H1 (cell line): ENCODE measurements at regions not wholly inside any gene's neighbourhood (a gene's known extent, or its start where the extent isn't known, plus 50 kb on each side); places are given as distances from the start of the nearest gene placed in this dataset.

Experiments used
- CTCF ChIA-PET: fragments of 300-600 bp; sonication (Branson Sonifier 250); formaldehyde crosslinking; loops from one replicate; lab custom pipeline; 2021; ENCODE audit not compliant: partially characterized antibody; lab: Charles Lee
- POLR2A ChIA-PET: fragments of 300-600 bp; sonication (Branson Sonifier 250); formaldehyde crosslinking; loops from one replicate; lab custom pipeline; 2021; ENCODE audit warnings: inconsistent platforms; ENCODE audit not compliant: partially characterized antibody; lab: Charles Lee
- DNase-seq, 2 experiments: peaks; one replicate each; pipeline versions ENCODE4 v3.0.0 to v3.0.0-alpha.2; 2010 to 2022; ENCODE audit warnings: low spot score in 2 of 2, low read depth in 1 of 2, mixed read lengths in 1 of 2
- FAIRE-seq: peaks from 2 replicates; lab custom pipeline; 2011; peaks lifted over from hg19 to GRCh38; lab: Jason Lieb, UNC
- H2AFZ ChIP-seq: 2 replicates; pipeline ENCODE4 v1.8.1; 2012; ENCODE audit warnings: low read length, inconsistent platforms
- H2AK5ac ChIP-seq: 2 replicates; pipeline ENCODE4 v1.6.1; 2013; ENCODE audit warnings: low read depth, low read length
- H2BK120ac ChIP-seq: replicated peaks from 2 replicates; pipeline ENCODE3; 2013; ENCODE audit warnings: low read depth, low read length, inconsistent platforms
- H2BK12ac ChIP-seq: 2 replicates; pipeline ENCODE4 v1.6.1; 2013; ENCODE audit warnings: low read depth, low read length
- H2BK15ac ChIP-seq: 2 replicates; pipeline ENCODE4 v1.6.1; 2013; ENCODE audit warnings: low read length
- H2BK20ac ChIP-seq: 2 replicates; pipeline ENCODE4 v1.6.1; 2013; ENCODE audit warnings: low read length
- H2BK5ac ChIP-seq: 2 replicates; pipeline ENCODE4 v1.6.1; 2013; ENCODE audit warnings: low read depth, low read length
- H3K14ac ChIP-seq: 2 replicates; pipeline ENCODE4 v1.6.1; 2013; ENCODE audit warnings: inconsistent platforms; ENCODE audit not compliant: insufficient read length
- H3K18ac ChIP-seq: 2 replicates; pipeline ENCODE4 v1.6.1; 2013; ENCODE audit warnings: low read length; ENCODE audit errors: extremely low read depth
- H3K23ac ChIP-seq: 2 replicates; pipeline ENCODE4 v1.6.1; 2013; ENCODE audit warnings: inconsistent platforms; ENCODE audit not compliant: insufficient read length
- H3K23me2 ChIP-seq: 2 replicates; pipeline ENCODE4 v1.6.1; 2013; ENCODE audit warnings: low read depth, low read length
- H3K27ac ChIP-seq: 2 replicates; pipeline ENCODE4 v1.6.1; 2011; ENCODE audit warnings: low read depth, low read length, inconsistent platforms
- H3K27me3 ChIP-seq, 4 experiments: replicated peaks in 1 of 4; 1 replicate in 1 of 4; 2 replicates in 3 of 4; pipeline versions ENCODE4 v1.6.1 to v1.8.1; 2011 to 2013; ENCODE audit warnings: low read length in 3 of 4, mild to moderate bottlenecking in 3 of 4, inconsistent platforms in 2 of 4, mixed read lengths in 2 of 4, moderate library complexity in 1 of 4; ENCODE audit not compliant: control insufficient read depth in 3 of 4, insufficient read depth in 3 of 4; ENCODE audit errors: extremely low read depth in 1 of 4
- H3K36me3 ChIP-seq, 4 experiments: 2 replicates each; pipeline versions ENCODE4 v1.6.1 to v1.8.1; 2011 to 2013; ENCODE audit warnings: mild to moderate bottlenecking in 4 of 4, low read length in 3 of 4, moderate library complexity in 2 of 4, control low read depth in 1 of 4, inconsistent platforms in 1 of 4; ENCODE audit not compliant: insufficient read depth in 4 of 4, control insufficient read depth in 2 of 4
- H3K4ac ChIP-seq: replicated peaks from 2 replicates; pipeline ENCODE3; 2013; ENCODE audit warnings: low read length, low read depth, mixed read lengths, inconsistent platforms; ENCODE audit not compliant: insufficient read length
- H3K4me1 ChIP-seq, 4 experiments: replicated peaks in 1 of 4; 1 replicate in 1 of 4; 2 replicates in 3 of 4; pipeline versions ENCODE4 v1.6.1 to v1.8.1; 2011 to 2013; ENCODE audit warnings: low read length in 3 of 4, inconsistent platforms in 2 of 4, mixed read lengths in 1 of 4; ENCODE audit not compliant: insufficient read depth in 4 of 4, control insufficient read depth in 3 of 4
- H3K4me2 ChIP-seq, 2 experiments: 2 replicates each; pipeline versions ENCODE4 v1.6.1 to v1.8.1; 2011 to 2013; ENCODE audit warnings: low read depth in 2 of 2, low read length in 2 of 2, control low read depth in 1 of 2, inconsistent platforms in 1 of 2, mild to moderate bottlenecking in 1 of 2; ENCODE audit not compliant: insufficient read depth in 1 of 2
- H3K4me3 ChIP-seq, 4 experiments: fragments of 200-600, 300-600 bp in 1 of 4; sonication (generic), shearing (Covaris generic), sonication (Bioruptor Twin) in 1 of 4; 2 replicates each; pipeline versions ENCODE4 v1.5.1 to v1.8.1; 2011 to 2016; ENCODE audit warnings: low read length in 4 of 4, low read depth in 3 of 4, control low read depth in 2 of 4, inconsistent platforms in 2 of 4, mild to moderate bottlenecking in 2 of 4, mixed read lengths in 1 of 4, moderate library complexity in 1 of 4; ENCODE audit not compliant: insufficient read depth in 2 of 4; ENCODE audit errors: extremely low read depth in 1 of 4
- H3K56ac ChIP-seq: replicated peaks from 2 replicates; pipeline ENCODE3; 2013; ENCODE audit warnings: low read depth, mild to moderate bottlenecking, mixed read lengths, low read length, inconsistent platforms; ENCODE audit not compliant: insufficient read length
- H3K79me1 ChIP-seq: 2 replicates; pipeline ENCODE4 v1.6.1; 2013; ENCODE audit warnings: low read depth, low read length, control low read depth
- H3K79me2 ChIP-seq, 2 experiments: 2 replicates each; pipeline versions ENCODE4 v1.6.1 to v1.8.1; 2012 to 2013; ENCODE audit warnings: low read length in 2 of 2, mild to moderate bottlenecking in 2 of 2, inconsistent platforms in 1 of 2; ENCODE audit not compliant: insufficient read depth in 2 of 2, control insufficient read depth in 1 of 2
- H3K9ac ChIP-seq, 4 experiments: replicated peaks in 1 of 4; 1 replicate in 1 of 4; 2 replicates in 3 of 4; pipeline versions ENCODE4 v1.6.1 to v1.8.1; 2011 to 2013; ENCODE audit warnings: low read depth in 3 of 4, low read length in 3 of 4, control low read depth in 2 of 4, mild to moderate bottlenecking in 2 of 4, moderate library complexity in 2 of 4, inconsistent platforms in 1 of 4; ENCODE audit errors: extremely low read depth in 1 of 4
- H3K9me3 ChIP-seq, 2 experiments: 2 replicates each; pipeline versions ENCODE4 v1.6.1 to v1.8.1; 2012 to 2013; ENCODE audit warnings: mild to moderate bottlenecking in 2 of 2, moderate library complexity in 2 of 2, control low read depth in 1 of 2, inconsistent platforms in 1 of 2, low read depth in 1 of 2, low read length in 1 of 2, mixed read lengths in 1 of 2; ENCODE audit not compliant: insufficient read depth in 2 of 2
- H4K20me1 ChIP-seq, 2 experiments: replicated peaks in 1 of 2; 2 replicates each; pipeline versions ENCODE3 to v1.8.1; 2011 to 2013; ENCODE audit warnings: inconsistent platforms in 2 of 2, low read length in 2 of 2, mild to moderate bottlenecking in 1 of 2; ENCODE audit not compliant: insufficient read depth in 2 of 2, control insufficient read depth in 1 of 2
- H4K5ac ChIP-seq: 2 replicates; pipeline ENCODE4 v1.6.1; 2013; ENCODE audit warnings: low read length, low read depth, mixed read lengths, inconsistent platforms; ENCODE audit not compliant: insufficient read length
- H4K8ac ChIP-seq: 2 replicates; pipeline ENCODE4 v1.8.0; 2013; ENCODE audit warnings: mild to moderate bottlenecking, moderate library complexity, low read length, inconsistent platforms; ENCODE audit not compliant: insufficient read depth; ENCODE audit errors: extremely low read depth
- H4K91ac ChIP-seq: replicated peaks from 2 replicates; pipeline ENCODE3; 2013; ENCODE audit warnings: low read length, mixed read lengths, inconsistent platforms; ENCODE audit not compliant: insufficient read length
- ASH2L ChIP-seq: fragments of 200-600, 300-600 bp; sonication (generic); IDR thresholded peaks from one replicate; pipeline ENCODE4 v1.7.1; 2017; ENCODE audit warnings: low read length
- CHD1 ChIP-seq: IDR thresholded peaks from 2 replicates; pipeline ENCODE4 v1.6.1; 2012; ENCODE audit warnings: low read depth, low read length, improper control_type of control experiment
- HDAC2 ChIP-seq, 2 experiments: fragments of 300-600 bp in 1 of 2; sonication (generic) in 1 of 2; IDR thresholded peaks; 2 replicates each; pipeline ENCODE4 v1.6.1; 2011 to 2012; ENCODE audit warnings: low read depth in 2 of 2, low read length in 2 of 2, mild to moderate bottlenecking in 2 of 2, moderate library complexity in 2 of 2, borderline replicate concordance in 1 of 2, inconsistent platforms in 1 of 2
- NRF1 ChIP-seq: IDR thresholded peaks from 2 replicates; pipeline ENCODE4 v1.6.1; 2011; ENCODE audit warnings: mild to moderate bottlenecking, low read depth, low read length, improper control_type of control experiment
- POLR2A ChIP-seq, 2 experiments: IDR thresholded peaks; 1 replicate in 1 of 2; 2 replicates in 1 of 2; pipeline ENCODE4 v1.6.1; 2011; ENCODE audit warnings: low read depth in 2 of 2, low read length in 2 of 2, mild to moderate bottlenecking in 2 of 2; ENCODE audit errors: control extremely low read depth in 1 of 2
- WGBS, 2 experiments: shearing (Covaris generic) in 1 of 2; methylation state at CpG; one replicate each; pipeline versions ENCODE4 v1.1.6 to v1.1.7; 2013 to 2015; ENCODE audit warnings: low lambda C conversion rate in 2 of 2, mixed read lengths in 2 of 2, inconsistent platforms in 1 of 2, low coverage in 1 of 2, missing lambda C conversion rate in 1 of 2; ENCODE audit not compliant: insufficient replicate concordance in 2 of 2, insufficient coverage in 1 of 2, insufficient read length in 1 of 2; ENCODE audit errors: extremely low coverage in 1 of 2, missing lambda C conversion rate in 1 of 2; 5-methylcytosine and 5-hydroxymethylcytosine counted together
- TF ChIP-seq, protein P1 (sequence below): IDR thresholded peaks from 2 replicates; pipeline ENCODE4 v1.6.1; 2011; ENCODE audit warnings: low read depth, mild to moderate bottlenecking, low read length; ENCODE audit not compliant: insufficient read depth
- TF ChIP-seq, protein P2 (sequence below), 3 experiments: IDR thresholded peaks; 1 replicate in 2 of 3; 2 replicates in 1 of 3; pipeline versions ENCODE4 v1.5.1 to v1.6.1; 2011; ENCODE audit warnings: low read length in 3 of 3, mild to moderate bottlenecking in 3 of 3, inconsistent platforms in 2 of 3, low read depth in 1 of 3, moderate library complexity in 1 of 3; ENCODE audit not compliant: insufficient read depth in 1 of 3; ENCODE audit errors: control extremely low read depth in 1 of 3
- TF ChIP-seq, protein P3 (sequence below): IDR thresholded peaks from 2 replicates; pipeline ENCODE4 v1.6.1; 2011; ENCODE audit warnings: low read length, improper control_type of control experiment

DNA sequence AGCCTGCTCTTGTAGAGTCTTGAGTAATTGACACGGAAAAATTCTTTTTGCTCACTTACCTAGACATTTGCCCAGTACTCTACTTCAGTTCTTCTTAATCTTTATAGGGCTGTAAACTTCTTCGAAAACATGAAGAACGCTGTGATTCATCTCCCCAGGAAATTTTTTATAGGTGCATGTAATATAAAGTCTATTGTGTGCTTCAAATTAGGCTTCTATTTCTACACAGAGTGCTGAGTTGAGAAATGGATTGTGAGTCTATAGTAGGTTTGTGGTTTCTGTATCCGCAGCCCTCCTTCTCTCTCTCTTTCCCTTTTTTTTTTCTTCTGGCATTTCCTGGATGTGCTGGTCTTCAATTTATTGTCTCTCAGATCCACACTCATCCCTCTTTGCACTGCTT is 183.3 kb upstream of the DCBLD2 start:
- Histone ChIP-seq H3K23ac (no peak overlapping the region), H3K79me1 (no peaks in the 10 kb centered on the region), H3K23me2 (no peaks in the 10 kb centered on the region), H3K4me3 (no peak overlapping the region), H2AK5ac (no peak overlapping the region), H2BK120ac (no peak overlapping the region), H4K8ac (no peak overlapping the region), H3K4ac (no peak overlapping the region), H3K18ac (no peak overlapping the region), H4K5ac (no peak overlapping the region), H2BK5ac (no peak overlapping the region), H3K9me3 (no peaks in the 10 kb centered on the region), H3K79me2 (no peaks in the 10 kb centered on the region), H3K14ac (no peak overlapping the region), H2AFZ (no peak overlapping the region), H4K20me1 (no peaks in the 10 kb centered on the region), H3K56ac (no peak overlapping the region), H2BK12ac (no peak overlapping the region), H2BK15ac (no peak overlapping the region), H3K27me3 (no peaks in the 10 kb centered on the region), H3K36me3 (no peaks in the 10 kb centered on the region), H4K91ac (no peak overlapping the region), H3K4me1 (no peaks in the 10 kb centered on the region), H3K4me2 (no peak overlapping the region), H3K9ac (no peak overlapping the region), H2BK20ac (no peak overlapping the region), H3K27ac (no peak overlapping the region)
- DNase-seq (no peak), FAIRE-seq (no peak)
- WGBS, 2 experiments = 87% methylated on average over 4 of the region's 4 CpGs; no CpG with 5 or more reads in 1 of the 2 experiments
- CTCF ChIA-PET = no interaction called here
- POLR2A ChIA-PET = no interaction called here
- TF ChIP-seq, protein P1, sequence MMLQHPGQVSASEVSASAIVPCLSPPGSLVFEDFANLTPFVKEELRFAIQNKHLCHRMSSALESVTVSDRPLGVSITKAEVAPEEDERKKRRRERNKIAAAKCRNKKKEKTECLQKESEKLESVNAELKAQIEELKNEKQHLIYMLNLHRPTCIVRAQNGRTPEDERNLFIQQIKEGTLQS = no peak
- TF ChIP-seq ASH2L (no peak), NRF1 (no peak), HDAC2 (IDR thresholded peaks at IDR 0.05; ENCODE audit: borderline replicate concordance in 1 of 2, low read depth in 2 of 2, low read length in 2 of 2) (no peak), POLR2A (IDR thresholded peaks at IDR 0.05; ENCODE audit: control extremely low read depth in 1 of 2, low read depth in 2 of 2, low read length in 2 of 2) (no peak), CHD1 (no peak)
- TF ChIP-seq, protein P2, sequence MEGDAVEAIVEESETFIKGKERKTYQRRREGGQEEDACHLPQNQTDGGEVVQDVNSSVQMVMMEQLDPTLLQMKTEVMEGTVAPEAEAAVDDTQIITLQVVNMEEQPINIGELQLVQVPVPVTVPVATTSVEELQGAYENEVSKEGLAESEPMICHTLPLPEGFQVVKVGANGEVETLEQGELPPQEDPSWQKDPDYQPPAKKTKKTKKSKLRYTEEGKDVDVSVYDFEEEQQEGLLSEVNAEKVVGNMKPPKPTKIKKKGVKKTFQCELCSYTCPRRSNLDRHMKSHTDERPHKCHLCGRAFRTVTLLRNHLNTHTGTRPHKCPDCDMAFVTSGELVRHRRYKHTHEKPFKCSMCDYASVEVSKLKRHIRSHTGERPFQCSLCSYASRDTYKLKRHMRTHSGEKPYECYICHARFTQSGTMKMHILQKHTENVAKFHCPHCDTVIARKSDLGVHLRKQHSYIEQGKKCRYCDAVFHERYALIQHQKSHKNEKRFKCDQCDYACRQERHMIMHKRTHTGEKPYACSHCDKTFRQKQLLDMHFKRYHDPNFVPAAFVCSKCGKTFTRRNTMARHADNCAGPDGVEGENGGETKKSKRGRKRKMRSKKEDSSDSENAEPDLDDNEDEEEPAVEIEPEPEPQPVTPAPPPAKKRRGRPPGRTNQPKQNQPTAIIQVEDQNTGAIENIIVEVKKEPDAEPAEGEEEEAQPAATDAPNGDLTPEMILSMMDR (IDR thresholded peaks at IDR 0.05; ENCODE audit: control extremely low read depth in 1 of 3, insufficient read depth in 1 of 3, low read depth in 1 of 3, low read length in 3 of 3) = no peak
- TF ChIP-seq, protein P3, sequence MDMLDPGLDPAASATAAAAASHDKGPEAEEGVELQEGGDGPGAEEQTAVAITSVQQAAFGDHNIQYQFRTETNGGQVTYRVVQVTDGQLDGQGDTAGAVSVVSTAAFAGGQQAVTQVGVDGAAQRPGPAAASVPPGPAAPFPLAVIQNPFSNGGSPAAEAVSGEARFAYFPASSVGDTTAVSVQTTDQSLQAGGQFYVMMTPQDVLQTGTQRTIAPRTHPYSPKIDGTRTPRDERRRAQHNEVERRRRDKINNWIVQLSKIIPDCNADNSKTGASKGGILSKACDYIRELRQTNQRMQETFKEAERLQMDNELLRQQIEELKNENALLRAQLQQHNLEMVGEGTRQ = no peak
